ENCODE measurements at regions not wholly inside any gene's neighbourhood (a gene's known extent, or its start where the extent isn't known, plus 50 kb on each side); places are given as distances from the start of the nearest gene placed in this dataset.

GRCh38 chr2:129737660-129738527, 241.6 kb upstream of the RAB6C start:
- no peak overlapping the region for H3K4me3 ChIP-seq (ENCODE audit: low read depth, low read length)
- TF ChIP-seq, protein P1, sequence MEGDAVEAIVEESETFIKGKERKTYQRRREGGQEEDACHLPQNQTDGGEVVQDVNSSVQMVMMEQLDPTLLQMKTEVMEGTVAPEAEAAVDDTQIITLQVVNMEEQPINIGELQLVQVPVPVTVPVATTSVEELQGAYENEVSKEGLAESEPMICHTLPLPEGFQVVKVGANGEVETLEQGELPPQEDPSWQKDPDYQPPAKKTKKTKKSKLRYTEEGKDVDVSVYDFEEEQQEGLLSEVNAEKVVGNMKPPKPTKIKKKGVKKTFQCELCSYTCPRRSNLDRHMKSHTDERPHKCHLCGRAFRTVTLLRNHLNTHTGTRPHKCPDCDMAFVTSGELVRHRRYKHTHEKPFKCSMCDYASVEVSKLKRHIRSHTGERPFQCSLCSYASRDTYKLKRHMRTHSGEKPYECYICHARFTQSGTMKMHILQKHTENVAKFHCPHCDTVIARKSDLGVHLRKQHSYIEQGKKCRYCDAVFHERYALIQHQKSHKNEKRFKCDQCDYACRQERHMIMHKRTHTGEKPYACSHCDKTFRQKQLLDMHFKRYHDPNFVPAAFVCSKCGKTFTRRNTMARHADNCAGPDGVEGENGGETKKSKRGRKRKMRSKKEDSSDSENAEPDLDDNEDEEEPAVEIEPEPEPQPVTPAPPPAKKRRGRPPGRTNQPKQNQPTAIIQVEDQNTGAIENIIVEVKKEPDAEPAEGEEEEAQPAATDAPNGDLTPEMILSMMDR (conservative IDR thresholded peaks at IDR 0.05; ENCODE audit: low read depth, low read length), result no peak
- no peak for DNase-seq (ENCODE audit: low read depth)

- no peak overlapping the region for H3K4me3 ChIP-seq (ENCODE audit: low read depth, low read length)
- TF ChIP-seq, protein P1 (conservative IDR thresholded peaks at IDR 0.05; ENCODE audit: low read depth, low read length), result no peak
- no peak for DNase-seq (ENCODE audit: low read depth)
These were observed 240.7 kb upstream of the RAB6C start for GRCh38 chr2:129738799-129739198.

DNA sequence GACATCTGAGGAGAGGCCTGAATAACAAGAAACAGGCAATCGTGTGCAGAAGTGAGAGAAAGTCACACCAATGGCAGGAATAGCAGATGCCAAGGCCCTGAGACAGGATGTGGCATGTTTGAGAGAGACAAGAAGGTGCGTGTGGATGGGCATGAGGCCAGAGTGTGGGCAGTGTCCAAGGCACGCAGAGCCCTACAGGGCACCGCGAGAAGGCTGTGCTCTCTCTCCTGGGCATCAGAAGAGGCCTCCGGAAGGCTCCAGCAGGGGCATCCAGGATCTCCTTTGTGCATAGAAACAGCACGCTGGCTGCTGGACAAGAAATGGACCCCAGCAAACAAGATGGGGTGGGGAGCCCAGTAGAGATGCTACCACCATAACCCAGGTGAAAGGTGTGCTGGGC, 239.0 kb upstream of the RAB6C start:
- TF ChIP-seq, protein P1 (conservative IDR thresholded peaks at IDR 0.05; ENCODE audit: low read depth, low read length), result no peak
- no peak overlapping the region for H3K4me3 ChIP-seq (ENCODE audit: low read depth, low read length)
- no peak for DNase-seq (ENCODE audit: low read depth)

GRCh38 chr2:129741165-129741564, 238.3 kb upstream of the RAB6C start:
- no peak for DNase-seq (ENCODE audit: low read depth)
- TF ChIP-seq, protein P1 (conservative IDR thresholded peaks at IDR 0.05; ENCODE audit: low read depth, low read length), result no peak
- no peak overlapping the region for H3K4me3 ChIP-seq (ENCODE audit: low read depth, low read length)

GRCh38 chr2:129741623-129742022, 237.8 kb upstream of the RAB6C start:
- TF ChIP-seq, protein P1 (conservative IDR thresholded peaks at IDR 0.05; ENCODE audit: low read depth, low read length), result no peak
- H3K4me3 ChIP-seq (ENCODE audit: low read depth, low read length), result no peak overlapping the region
- DNase-seq (ENCODE audit: low read depth), result no peak

GRCh38 chr2:129742415-129743180, 236.9 kb upstream of the RAB6C start:
- no peak for DNase-seq (ENCODE audit: low read depth)
- H3K4me3 ChIP-seq (ENCODE audit: low read depth, low read length), result no peak overlapping the region
- TF ChIP-seq, protein P1 (conservative IDR thresholded peaks at IDR 0.05; ENCODE audit: low read depth, low read length), result no peak
